ENCODE measurements at regions not wholly inside any gene's neighbourhood (a gene's known extent, or its start where the extent isn't known, plus 50 kb on each side); places are given as distances from the start of the nearest gene placed in this dataset.

DNA sequence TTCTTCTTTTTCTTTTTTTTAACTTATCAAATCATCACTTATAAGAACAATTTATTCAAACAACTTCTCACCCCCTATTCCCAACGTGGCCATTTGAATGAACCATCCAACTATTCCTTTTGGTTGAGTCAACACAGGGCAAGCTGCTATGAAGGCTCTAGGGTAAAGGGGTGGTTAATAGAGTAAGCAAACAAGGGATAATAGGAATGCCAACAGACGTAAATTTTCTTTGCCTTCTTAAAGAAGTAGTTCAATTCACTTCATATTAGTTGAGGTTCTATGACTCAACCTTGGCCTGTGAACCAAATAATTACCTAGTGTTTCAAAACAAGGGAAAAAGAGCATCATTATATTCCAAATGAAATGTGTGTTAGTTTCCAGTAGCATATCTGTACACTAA lies 1383.8 kb upstream of the SLC10A2 start:
- TF ChIP-seq POLR2AphosphoS5 (IDR thresholded peaks at IDR 0.05), result no peak
- TF ChIP-seq, protein P1, sequence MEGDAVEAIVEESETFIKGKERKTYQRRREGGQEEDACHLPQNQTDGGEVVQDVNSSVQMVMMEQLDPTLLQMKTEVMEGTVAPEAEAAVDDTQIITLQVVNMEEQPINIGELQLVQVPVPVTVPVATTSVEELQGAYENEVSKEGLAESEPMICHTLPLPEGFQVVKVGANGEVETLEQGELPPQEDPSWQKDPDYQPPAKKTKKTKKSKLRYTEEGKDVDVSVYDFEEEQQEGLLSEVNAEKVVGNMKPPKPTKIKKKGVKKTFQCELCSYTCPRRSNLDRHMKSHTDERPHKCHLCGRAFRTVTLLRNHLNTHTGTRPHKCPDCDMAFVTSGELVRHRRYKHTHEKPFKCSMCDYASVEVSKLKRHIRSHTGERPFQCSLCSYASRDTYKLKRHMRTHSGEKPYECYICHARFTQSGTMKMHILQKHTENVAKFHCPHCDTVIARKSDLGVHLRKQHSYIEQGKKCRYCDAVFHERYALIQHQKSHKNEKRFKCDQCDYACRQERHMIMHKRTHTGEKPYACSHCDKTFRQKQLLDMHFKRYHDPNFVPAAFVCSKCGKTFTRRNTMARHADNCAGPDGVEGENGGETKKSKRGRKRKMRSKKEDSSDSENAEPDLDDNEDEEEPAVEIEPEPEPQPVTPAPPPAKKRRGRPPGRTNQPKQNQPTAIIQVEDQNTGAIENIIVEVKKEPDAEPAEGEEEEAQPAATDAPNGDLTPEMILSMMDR (IDR thresholded peaks at IDR 0.05), result no peak
- TF ChIP-seq POLR2A (IDR thresholded peaks at IDR 0.05), result no peak
- TF ChIP-seq EP300 (IDR thresholded peaks at IDR 0.05), result no peak

All from gastroesophageal sphincter (tissue), 3 donors.